ENCODE measurements at regions not wholly inside any gene's neighbourhood (a gene's known extent, or its start where the extent isn't known, plus 50 kb on each side); places are given as distances from the start of the nearest gene placed in this dataset.
"Not testable (repeated sequence)": the region's sequence is repeated elsewhere in the genome, so short reads cannot be mapped to it uniquely, and the experiment has no call there.

GRCh38 chr1:232579958-232580941, 49.7 kb downstream of the SIPA1L2 start:
- no peak for DNase-seq

GRCh38 chr1:232579466-232579865, 50.5 kb downstream of the SIPA1L2 start:
- no peak for DNase-seq

DNA sequence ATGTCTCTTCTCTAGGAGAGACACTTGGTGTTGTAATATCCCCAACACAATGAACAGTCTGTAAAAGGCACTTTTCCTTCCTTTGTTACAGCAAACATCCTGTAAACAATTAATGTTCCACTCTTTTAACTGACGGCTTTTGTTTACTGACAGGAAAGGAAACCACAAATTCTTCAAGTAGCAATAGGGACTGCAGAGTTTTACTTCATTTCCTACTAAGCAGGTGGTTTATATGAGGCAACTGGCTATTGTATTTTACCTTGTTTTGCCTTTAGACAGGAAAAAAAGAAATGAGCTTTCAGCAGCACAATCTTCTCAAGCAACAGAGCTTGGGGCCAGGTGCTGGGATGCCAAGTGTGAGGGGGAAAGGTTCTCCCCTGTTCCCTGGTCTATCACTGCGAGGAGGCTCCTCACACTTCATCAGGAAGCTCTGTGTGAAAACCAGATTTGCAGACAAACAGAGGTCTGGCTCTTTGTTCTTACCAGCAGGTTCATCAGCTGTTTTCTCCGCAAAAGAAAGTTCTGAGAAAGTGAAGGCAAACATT, 51.2 kb downstream of the SIPA1L2 start:
- DNase-seq = no peak

GRCh38 chr1:232577772-232578171, 52.2 kb downstream of the SIPA1L2 start:
- DNase-seq = no peak

GRCh38 chr1:232576537-232576936, 53.4 kb downstream of the SIPA1L2 start:
- DNase-seq = no peak

- DNase-seq = no peak
Measured at GRCh38 chr1:232575763-232576040, 54.2 kb downstream of the SIPA1L2 start.

DNA sequence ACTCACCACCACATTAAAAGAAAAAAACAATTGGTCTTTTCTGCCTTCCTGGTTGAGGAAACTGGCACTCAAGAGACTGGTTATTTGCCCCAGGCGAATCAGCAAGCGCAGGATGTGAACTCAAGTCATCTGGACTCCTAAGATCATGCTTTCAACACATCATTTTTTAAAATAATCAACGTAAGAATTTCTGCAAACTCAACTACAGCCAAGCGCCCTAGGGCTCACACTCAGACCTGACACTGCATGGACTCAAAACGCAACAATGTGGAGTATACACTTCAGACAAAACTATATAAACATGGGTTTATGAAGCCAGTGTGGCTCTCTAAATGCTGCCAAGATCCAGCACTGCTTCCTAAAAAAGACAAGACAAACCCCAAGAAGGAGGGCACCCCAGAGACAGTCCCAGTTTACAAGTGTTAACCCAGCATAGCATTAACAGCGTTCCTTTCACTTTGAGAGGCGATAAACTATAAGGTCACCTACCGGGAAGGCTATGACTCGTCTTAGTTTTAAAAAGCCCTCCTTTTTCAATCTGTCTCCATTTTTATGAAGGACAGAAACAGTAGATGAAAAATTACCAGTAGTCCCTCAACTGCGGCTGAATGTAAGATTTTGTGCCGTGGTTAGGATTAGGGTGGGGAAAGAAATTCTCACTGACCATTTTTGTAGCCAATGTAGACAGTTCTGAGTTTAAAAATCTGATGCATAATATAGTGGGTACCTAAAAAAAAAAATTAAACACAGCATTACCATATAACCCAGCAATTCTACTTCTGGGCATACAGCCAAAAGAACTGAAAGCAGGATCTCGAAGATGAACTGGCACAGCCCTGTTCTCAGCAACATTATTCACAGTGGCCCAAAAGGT, 54.8 kb downstream of the SIPA1L2 start:
- no peak for DNase-seq

DNA sequence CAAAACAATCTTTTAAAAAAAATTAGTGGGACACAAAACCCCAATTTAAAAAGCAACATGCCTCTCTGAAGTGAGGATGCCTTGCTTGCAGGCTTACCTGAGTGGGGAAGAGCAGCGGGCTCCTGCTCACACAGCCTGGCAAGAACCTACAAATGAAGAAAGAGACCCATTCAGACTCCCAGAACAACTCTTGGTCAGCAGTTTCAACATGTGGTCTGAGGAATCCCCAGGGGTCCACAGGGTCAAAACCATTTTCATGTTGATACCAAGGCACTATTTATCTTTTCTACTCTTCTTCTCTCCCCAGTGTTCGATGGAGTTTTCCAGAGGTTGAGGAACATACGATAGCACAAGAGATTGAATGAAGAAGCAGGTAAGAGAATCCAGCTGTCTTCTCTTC, 55.9 kb downstream of the SIPA1L2 start:
- DNase-seq = no peak

- no peak for DNase-seq
Measured at GRCh38 chr1:232571523-232571922, 58.4 kb downstream of the SIPA1L2 start.

DNA sequence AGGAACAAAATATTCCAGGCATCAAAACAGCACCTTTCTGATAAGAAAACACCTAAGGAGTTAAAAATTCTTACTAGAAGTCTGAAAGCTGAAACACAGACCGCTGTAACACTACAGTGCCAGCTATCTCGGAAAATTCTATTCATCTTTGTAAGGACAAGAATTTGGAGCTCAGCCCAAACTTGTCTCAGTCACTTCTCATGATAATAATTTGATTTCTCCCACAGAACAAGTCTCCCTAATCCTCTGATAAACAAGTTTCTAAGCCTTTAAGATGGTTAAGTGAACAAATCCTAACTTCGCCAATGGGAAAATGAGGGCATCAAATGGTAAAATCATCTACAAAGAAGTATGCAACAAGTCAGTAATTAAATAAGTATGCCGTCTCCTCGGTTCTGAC, 59.9 kb downstream of the SIPA1L2 start:
- no peak for DNase-seq

DNA sequence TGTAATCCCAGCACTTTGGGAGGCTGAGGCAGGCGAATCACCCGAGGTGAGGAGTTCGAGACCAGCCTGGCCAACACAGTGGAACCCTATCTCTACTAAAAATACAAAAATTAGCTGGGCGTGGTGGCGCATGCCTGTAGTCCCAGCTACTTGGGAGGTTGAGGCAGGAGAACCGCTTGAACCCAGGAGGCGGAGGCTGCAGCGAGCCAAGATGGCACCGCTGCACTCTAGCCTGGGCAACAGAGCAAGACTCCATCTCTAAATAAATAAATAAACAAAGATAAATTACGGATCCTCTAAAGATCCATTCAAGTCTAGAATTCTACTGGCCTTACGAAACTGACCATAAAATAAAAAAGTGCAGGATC, 60.4 kb downstream of the SIPA1L2 start:
- DNase-seq = not testable (repeated sequence)

DNA sequence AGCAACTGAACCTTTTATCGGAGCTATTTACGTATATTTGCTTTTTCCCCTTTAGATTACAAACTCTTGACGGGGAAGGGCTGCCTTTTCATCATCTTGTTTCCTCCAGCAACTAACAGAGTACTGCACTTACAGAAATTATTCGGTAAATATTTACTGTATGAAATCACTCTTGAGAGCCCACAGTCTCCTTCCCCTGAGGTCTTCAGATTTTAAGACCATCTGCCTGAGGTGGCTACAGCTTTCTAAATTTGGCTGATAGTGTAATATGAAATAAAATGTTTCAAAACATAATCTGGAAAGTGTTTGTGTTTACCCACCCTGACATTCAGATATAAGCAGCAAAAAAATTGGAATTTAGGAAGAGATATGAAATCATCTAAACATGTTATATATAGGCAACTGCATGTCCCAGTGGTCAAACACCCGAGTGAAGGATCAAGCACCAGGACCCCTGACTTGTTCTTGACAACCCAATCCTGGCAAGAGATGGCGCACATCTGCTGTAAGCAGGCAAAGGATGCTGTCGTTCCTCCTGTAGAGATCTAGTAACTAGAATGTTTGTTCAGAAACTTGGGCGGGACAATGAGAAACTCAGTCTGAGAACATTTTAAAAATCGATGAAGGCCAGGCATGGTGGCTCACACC, 60.9 kb downstream of the SIPA1L2 start:
- no peak for DNase-seq

- no peak for DNase-seq
Measured at GRCh38 chr1:232568331-232568852, 61.5 kb downstream of the SIPA1L2 start.

DNA sequence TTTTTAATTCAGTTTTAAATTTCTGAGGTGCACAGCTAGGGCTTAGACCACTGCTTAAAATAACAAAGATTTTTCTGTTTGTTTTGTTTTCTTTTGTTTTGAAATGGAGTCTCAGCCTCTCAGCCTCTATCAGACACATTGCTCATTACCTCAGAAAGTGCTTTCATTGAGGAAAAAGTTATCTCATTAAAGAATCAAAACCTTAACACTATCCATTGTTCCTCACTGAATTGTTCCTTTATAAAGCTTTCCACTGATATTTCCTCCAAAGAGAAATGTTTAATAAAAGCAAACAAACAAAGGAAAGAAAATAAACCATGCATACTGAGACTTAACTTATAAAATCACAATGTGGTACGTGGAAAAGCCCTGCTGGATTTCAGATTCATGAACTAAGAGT, 63.8 kb downstream of the SIPA1L2 start:
- no peak for DNase-seq

- no peak for DNase-seq
Measured at GRCh38 chr1:232562855-232563510, 67.0 kb downstream of the SIPA1L2 start.

GRCh38 chr1:232561381-232561780, 68.6 kb downstream of the SIPA1L2 start:
- DNase-seq = no peak

DNA sequence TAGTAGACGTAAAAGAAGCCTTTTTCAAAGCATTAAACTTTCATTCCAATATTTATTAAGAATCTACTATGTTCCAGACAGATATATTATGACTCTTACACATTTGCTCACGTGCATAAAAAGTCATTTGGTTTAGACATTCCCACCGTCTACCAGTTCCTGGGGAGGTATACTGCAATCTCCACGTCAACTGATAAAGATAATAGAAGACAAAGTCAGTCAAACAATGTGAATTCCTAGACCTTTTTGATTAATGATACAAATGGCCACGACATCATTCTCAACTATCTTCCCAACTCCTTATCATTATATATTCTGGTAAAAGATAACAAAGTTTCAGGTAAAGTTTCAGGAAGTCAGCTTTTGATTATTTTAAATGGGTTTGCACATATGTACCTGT, 69.0 kb downstream of the SIPA1L2 start:
- no peak for DNase-seq

GRCh38 chr1:232558954-232559353, 71.0 kb downstream of the SIPA1L2 start:
- no peak for DNase-seq

DNA sequence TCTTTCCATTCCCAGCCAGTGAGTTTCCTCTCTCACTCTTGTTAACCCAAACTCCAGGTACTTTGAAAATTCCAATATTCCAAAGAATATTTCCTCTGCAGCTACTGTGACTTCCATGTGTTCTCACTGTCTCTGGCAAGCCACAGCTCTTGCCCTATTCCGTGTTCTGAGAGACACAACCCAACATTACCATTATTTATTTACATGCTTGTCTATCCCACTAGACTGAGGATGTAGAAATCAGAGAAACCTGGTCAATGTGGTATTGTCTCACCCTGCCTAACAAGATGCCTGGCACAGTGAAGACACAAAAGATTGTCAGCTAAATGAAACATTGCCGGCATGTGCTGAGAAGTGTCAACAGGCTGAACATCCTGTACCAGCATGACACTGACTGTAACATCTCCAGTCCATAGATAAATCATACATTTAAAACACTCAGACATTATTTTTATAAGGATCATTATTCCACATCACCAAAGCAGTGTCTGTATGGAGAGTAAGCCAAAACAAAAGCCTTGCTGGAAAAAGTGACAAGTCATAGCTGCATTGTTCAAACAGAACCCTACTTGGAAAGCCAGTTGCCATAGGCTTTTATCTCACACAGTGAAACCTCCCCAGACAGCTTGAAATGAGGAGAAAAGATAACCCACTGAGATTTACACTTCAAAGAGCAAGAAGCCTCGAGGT, 72.3 kb downstream of the SIPA1L2 start:
- DNase-seq = no peak

- DNase-seq = no peak
Measured at GRCh38 chr1:232557096-232557495, 72.8 kb downstream of the SIPA1L2 start.

GRCh38 chr1:232556351-232556750, 73.6 kb downstream of the SIPA1L2 start:
- no peak for DNase-seq

All from stimulated activated CD4-positive, alpha-beta T cell treated with anti-CD3 and anti-CD28 coated beads, Interleukin-4, amount 100 ng/mL, for 24 hours (primary cell).